HG03469 (cell line): ENCODE measurements at regions not wholly inside any gene's neighbourhood (a gene's known extent, or its start where the extent isn't known, plus 50 kb on each side); places are given as distances from the start of the nearest gene placed in this dataset.

ENCODE experiments used
- ATAC-seq: cut with Tn5 transposase; IDR thresholded peaks from one replicate; pipeline ENCODE4 v1.9.1; 2021; ENCODE audit warnings: mild to moderate bottlenecking, moderate library complexity, moderate number of reproducible peaks; ENCODE audit not compliant: unreplicated experiment

- no peak for ATAC-seq
Observed at GRCh38 chr3:102176333-102177050, 258.3 kb upstream of the ZPLD1 start.

GRCh38 chr3:102177075-102177755, 257.6 kb upstream of the ZPLD1 start:
- no peak for ATAC-seq

GRCh38 chr3:102178817-102179216, 256.0 kb upstream of the ZPLD1 start:
- ATAC-seq, result no peak

DNA sequence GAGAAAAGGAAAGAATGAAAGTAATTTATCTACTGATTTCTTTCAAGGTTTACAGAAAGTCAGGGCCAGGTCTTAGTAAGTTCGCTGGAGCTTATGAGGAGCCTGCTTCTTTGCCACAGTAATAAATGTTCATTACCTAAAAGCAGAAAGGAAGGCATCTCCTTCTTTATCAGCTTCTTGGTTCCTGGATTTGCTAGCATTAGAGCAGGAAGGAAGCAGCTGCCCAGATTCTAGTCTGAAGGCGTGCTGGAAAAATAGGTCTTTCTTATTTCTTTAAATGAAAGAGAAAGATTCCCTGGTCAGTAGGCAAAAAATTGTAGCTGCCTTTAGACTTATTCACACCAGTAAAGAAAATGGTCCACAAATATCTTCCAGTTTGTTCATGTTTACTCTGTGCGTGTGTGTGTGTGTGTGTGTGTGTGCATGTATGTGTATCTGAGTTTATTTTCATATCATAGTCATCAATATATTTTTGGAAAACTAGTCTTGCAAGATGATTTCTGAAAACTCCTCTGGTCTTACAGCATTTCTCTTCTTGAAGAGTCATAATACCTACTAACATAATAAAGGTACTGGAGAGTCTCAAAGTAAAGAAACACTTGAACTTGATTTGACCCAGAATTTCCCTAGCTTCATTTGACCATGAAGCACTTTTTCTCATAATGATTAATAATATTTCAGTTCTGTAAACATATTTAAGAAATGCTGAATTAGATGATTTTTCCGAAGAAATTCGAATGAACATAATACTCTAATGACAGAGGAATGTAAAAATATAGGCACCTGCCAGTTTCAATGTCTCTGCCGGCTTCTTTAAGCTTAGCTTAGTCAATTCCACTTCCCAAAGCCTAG, 255.3 kb upstream of the ZPLD1 start:
- peak; percentile 77 for ATAC-seq

GRCh38 chr3:102180280-102180931, 254.4 kb upstream of the ZPLD1 start:
- ATAC-seq, result no peak

DNA sequence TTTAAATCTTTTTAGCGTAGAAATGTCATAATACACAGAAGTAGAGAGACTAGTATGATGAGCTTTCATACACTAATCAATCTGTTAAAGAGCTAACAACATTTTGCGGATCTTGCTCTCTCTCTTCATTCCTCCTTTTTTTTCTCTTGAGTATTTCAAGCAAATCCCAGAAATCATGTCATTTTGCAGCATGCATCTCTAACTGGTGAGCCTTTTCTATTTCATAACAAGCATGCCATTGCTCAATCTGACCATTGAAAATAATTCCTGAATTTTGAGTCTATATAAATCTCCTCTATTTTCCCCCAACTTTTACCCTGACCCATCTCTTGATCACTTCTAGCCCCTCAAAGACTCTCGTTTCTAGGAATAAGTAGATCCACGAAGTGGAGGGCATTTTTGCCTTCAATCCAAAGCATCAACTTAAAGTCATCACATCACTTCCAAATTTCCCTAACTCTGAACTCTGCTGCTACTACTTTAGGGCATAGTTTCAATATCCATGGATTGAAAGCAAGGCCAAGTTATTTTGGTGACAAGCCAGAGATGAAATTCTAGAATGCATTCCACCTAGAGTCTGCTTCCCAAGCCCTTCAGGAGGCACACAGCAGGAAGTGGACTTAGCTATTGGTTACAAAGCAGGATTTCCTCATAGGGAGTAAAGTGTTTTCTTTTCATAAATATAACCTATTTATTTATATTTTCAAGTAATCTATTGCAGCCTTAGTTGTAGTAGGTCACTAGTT, 253.5 kb upstream of the ZPLD1 start:
- ATAC-seq, result no peak

DNA sequence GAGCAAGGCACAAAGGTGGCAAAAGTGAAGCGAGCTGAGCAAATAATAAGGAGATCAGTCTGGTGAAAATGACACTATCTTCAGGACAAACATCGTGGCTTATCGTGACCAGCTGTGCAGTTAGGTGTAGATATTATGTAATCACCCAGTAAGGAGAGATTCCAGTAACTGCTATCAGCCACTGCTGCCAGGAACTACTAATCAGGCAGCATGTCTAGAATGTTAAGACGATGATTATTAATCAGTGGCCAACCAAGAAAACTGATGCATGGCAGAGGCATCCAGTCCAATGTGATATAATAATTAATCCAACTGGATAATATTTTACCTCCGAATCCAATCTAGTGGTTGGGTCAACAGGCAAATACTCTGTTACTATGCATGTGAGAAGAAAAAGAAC, 252.7 kb upstream of the ZPLD1 start:
- ATAC-seq, result no peak

- no peak for ATAC-seq
Observed at GRCh38 chr3:102183186-102183585, 251.6 kb upstream of the ZPLD1 start.

DNA sequence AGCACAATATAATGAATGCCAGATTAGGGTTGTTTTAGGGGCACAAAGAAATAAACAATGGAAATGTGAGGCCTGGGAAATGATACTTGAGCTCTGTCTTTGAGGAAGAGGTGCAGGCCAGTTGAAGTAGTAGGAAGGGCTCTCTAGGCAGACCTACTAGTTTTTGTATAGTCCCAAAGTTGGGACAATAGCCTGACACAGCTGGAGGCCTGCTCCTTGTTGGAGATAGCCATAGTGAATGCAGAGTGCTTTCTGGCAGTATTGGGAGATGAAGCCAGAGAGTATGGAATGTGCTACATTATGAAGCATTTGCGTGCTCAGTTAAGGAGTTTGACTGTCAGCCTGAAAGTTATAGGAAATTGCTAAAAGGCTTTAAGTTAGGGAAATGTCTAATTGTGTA, 251.2 kb upstream of the ZPLD1 start:
- ATAC-seq, result no peak

DNA sequence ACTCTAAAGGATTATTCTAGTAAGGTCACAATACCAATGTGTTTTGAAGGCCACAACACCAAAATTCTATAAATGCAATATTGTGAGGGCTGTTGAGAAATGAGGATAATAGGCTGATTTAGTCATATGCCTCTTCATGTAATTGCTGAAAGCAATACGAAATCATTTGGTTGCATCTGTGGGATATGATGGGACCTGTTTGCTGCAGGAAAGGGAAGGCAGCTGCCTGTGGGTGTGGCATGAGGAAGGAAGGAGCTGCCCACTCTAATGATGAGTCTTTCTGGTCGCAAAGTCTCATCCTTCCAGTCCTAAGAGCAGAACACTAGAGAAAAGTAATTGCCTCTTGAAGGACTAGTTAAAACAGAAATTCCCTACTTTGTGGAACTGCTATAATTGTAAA, 245.3 kb upstream of the ZPLD1 start:
- ATAC-seq, result no peak

- no peak for ATAC-seq
Observed at GRCh38 chr3:102189956-102190723, 244.7 kb upstream of the ZPLD1 start.

GRCh38 chr3:102192575-102192974, 242.2 kb upstream of the ZPLD1 start:
- no peak for ATAC-seq

- no peak for ATAC-seq
Observed at GRCh38 chr3:102193255-102193654, 241.6 kb upstream of the ZPLD1 start.

DNA sequence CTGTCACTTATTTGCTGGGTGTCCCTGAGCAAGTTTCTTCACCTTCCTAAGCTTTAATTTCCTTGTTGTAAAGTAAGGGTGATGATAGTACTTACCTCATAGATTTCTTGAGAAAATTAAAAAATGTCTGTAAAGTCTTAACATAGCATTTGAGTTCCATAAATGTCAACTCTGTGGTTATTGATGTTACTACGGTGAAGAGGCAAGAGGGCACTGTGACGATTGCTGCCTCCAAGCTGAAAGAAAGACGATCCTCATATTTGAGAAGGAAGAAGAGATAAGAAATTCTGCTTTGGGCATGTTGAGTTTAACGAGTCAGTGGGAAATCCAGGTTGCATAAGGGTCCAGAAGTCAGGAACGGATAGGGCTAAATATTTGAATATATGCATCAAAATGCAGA, 240.8 kb upstream of the ZPLD1 start:
- no peak for ATAC-seq

- no peak for ATAC-seq
Observed at GRCh38 chr3:102194760-102195159, 240.1 kb upstream of the ZPLD1 start.

- no peak for ATAC-seq
Observed at GRCh38 chr3:102195198-102195948, 239.4 kb upstream of the ZPLD1 start.

DNA sequence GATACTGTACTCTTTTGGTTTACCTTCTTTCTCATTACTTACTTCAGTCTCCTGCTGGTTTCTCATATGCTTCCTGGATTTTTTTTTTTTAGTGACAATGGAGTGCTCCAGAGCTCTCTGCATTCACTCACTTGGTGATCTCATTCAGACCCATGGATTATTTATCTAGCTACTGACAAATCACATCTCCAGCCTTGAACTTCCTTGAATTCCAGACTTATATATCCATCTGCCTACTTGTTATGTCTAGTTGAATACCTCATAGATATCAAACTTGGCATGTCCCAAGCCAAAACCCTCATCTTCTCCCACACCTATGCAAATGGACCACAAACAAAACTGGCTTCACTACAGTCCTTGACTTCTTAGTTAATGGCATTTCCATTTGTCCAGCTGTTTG, 234.7 kb upstream of the ZPLD1 start:
- ATAC-seq, result no peak

- no peak for ATAC-seq
Observed at GRCh38 chr3:102200560-102200959, 234.3 kb upstream of the ZPLD1 start.

GRCh38 chr3:102205647-102206046, 229.2 kb upstream of the ZPLD1 start:
- no peak for ATAC-seq
